ENCODE measurements at regions not wholly inside any gene's neighbourhood (a gene's known extent, or its start where the extent isn't known, plus 50 kb on each side); places are given as distances from the start of the nearest gene placed in this dataset.

- DNase-seq (ENCODE audit: extremely low read depth in 1 of 2, low read depth in 1 of 2): no peak
Measured at GRCh38 chr2:212640428-212640827, 101.8 kb upstream of the ERBB4 start.

DNA sequence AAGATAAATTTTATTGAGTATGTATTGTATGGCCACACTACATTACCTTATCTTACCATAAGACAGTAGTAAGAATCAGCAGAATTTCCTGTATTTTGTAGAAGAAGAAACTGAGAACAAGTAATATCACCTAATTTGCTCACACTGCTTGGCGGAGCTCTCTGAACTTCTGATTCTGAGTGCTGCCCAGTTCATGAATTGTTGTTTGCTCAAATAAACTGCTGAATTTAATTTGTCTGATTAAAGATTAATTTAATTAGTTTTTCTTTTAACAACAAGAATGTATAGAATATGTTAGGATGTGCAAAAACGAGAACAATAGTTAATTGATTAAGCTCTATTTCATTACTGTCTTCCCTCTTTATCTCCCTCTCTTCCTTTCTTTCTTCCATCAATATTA is 100.1 kb upstream of the ERBB4 start:
- DNase-seq (ENCODE audit: extremely low read depth in 1 of 2, low read depth in 1 of 2): no peak

GRCh38 chr2:212628586-212628985 is 90.0 kb upstream of the ERBB4 start:
- no peak for DNase-seq (ENCODE audit: extremely low read depth in 1 of 2, low read depth in 1 of 2)

GRCh38 chr2:212626371-212626918 is 87.8 kb upstream of the ERBB4 start:
- DNase-seq (ENCODE audit: extremely low read depth in 1 of 2, low read depth in 1 of 2): no peak

GRCh38 chr2:212619954-212620353 is 81.4 kb upstream of the ERBB4 start:
- DNase-seq (ENCODE audit: extremely low read depth in 1 of 2, low read depth in 1 of 2): no peak

GRCh38 chr2:212618636-212619035 is 80.0 kb upstream of the ERBB4 start:
- DNase-seq (ENCODE audit: extremely low read depth in 1 of 2, low read depth in 1 of 2): no peak

DNA sequence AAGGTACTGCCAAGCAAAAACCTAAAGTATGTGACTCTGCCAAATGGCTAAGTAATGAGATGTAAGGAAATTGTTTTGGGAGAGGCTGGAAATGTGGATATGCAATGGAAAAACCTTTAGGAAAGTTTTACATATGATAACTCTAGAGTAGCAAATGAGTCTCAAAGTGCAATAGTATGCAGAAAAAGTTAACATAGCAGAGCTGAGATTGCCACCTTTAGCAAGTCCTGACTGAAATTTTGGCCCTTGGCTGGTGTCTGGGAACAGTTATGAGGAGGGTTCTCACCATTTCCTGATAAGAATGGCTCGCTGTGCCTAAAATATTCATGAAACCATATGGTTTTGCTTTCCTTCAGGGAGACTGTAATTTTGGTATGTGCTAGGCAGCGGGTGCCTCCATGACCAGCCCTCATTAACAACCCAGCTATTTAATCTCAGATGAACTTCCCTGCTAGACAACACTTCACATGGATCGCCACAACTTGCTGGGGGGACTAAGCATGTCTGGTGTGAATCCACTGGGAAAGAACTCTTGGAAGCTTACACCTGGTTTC is 72.3 kb upstream of the ERBB4 start:
- no peak for DNase-seq (ENCODE audit: extremely low read depth in 1 of 2, low read depth in 1 of 2)

DNA sequence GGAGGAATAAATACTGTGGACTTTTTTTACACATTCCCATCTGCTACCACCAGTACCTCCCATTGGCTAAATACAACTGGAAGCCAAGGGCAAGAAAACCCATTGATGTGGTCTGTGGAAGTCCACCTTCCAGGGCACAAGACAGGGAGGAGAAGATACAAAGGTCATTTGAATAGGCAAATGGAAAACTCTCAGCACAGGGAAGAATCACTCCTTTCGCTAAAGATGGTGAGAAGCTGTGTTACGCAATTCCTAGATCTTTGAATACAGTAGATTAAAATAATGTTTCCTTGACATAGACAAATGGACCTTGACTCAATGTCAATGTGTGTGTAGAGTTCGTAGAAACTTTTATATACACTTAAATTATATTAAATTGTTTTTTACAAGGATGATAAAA is 70.9 kb upstream of the ERBB4 start:
- no peak for DNase-seq (ENCODE audit: extremely low read depth in 1 of 2, low read depth in 1 of 2)

GRCh38 chr2:212607080-212607479 is 68.5 kb upstream of the ERBB4 start:
- DNase-seq (ENCODE audit: extremely low read depth in 1 of 2, low read depth in 1 of 2): no peak

GRCh38 chr2:212606232-212606631 is 67.6 kb upstream of the ERBB4 start:
- no peak for DNase-seq (ENCODE audit: extremely low read depth in 1 of 2, low read depth in 1 of 2)

- DNase-seq (ENCODE audit: extremely low read depth in 1 of 2, low read depth in 1 of 2): no peak
Measured at GRCh38 chr2:212596688-212597087, 58.1 kb upstream of the ERBB4 start.

DNA sequence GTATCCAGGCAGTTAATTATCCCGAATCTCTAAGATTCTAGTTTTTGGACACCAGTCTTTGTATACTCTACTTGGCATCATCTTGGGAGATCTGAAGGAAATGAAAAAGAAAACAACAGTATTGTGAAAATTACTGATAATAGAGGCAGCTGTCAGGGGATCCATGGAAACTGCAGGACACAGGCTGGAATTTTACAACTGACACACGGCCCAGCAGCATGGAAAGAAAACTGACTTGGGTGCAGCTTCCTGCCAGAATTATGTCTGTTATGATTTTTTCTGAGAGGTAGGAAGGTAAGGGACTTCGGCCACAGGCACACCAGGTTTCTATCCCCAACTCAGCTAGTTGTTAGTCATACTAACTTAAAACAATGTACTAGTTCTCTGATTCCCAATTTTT is 57.7 kb upstream of the ERBB4 start:
- DNase-seq (ENCODE audit: extremely low read depth in 1 of 2, low read depth in 1 of 2): no peak

DNA sequence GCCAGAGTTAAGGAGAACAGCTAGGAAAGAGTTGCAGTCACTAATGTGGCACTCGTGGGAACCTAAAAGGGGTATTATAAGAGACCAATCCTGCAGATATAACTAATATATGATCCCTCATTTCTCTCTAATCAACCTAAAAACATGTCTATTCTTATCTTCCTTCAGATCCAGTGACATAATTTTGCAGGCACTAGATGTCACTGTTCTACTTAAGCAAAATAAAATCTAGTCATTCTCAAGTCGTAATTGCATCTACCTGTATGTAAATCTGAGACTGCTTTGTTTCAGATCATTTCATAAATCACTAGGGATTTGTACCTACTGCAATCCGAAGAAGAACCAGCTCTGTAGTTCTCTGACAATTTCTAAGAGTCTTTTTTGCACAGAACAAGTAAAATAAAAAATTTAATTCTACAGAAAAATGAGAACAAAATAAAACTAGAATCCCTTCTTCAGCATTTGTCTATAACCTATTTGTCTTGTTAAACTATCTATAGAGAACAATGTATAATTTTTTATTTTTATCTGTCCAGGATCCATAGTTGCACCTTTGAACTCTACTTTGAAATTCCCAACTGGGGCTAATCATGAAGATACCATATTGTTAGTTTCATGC is 56.5 kb upstream of the ERBB4 start:
- DNase-seq (ENCODE audit: extremely low read depth in 1 of 2, low read depth in 1 of 2): no peak

DNA sequence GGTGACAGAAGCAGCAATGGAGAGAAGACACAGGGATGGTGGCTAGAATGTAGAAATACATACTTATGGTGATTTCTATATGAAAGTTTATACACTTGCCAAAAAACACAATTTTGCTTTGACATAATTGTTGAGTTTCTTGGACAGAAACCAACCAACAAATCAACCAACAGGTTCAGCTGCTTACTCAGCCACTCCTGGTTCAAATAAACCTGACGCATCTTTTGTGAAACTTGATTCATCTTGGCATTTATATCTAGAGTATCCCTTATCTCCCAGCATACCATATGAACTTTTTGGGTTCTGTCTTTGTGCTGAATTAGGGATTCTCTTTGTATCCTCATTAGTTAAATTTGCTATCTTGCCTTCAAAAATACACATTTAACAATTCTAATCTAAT is 54.1 kb upstream of the ERBB4 start:
- DNase-seq (ENCODE audit: extremely low read depth in 1 of 2, low read depth in 1 of 2): no peak
